SK-N-DZ (cell line): ENCODE measurements at regions not wholly inside any gene's neighbourhood (a gene's known extent, or its start where the extent isn't known, plus 50 kb on each side); places are given as distances from the start of the nearest gene placed in this dataset.
"Not testable (repeated sequence)": the region's sequence is repeated elsewhere in the genome, so short reads cannot be mapped to it uniquely, and the experiment has no call there.

Experiments used
- DNase-seq: peaks from one replicate; pipeline ENCODE4 v3.0.0-alpha.2; 2015; ENCODE audit warnings: low spot score

- no peak for DNase-seq
Measured at GRCh38 chr18:71249791-71250190, 960.9 kb downstream of the SOCS6 start.

GRCh38 chr18:71242981-71243380, 954.1 kb downstream of the SOCS6 start:
- DNase-seq: no peak

DNA sequence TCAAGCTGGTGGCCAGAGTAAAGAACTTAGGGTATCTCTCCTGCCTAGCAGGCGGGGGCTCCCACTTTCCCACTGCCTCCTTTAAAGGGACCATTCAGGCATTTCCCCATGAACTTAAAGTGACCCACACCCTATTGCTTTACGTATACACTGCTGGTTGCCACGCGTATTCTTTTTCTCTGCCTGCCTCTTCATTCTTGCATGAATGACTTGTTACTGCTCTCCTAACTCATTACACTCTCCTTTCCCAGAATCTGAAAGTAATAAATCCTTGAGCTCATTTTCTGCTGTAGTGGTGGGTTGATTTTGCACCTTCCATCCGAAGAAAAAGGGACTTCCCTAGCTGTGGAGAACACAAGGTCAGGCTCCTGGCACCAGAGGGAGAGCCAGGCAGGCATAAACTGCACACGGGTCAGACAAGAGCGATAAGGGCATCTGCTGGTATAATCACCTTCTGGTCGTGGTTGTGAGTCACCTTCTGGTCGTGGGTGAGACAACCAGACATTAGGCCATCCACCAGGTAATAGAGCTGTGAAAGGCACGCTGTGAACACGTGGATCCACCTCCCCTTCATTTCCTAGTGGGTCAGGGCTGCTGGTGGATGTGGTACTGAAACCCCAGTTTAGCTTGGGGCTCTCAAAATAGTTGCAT, 950.3 kb downstream of the SOCS6 start:
- no peak for DNase-seq

DNA sequence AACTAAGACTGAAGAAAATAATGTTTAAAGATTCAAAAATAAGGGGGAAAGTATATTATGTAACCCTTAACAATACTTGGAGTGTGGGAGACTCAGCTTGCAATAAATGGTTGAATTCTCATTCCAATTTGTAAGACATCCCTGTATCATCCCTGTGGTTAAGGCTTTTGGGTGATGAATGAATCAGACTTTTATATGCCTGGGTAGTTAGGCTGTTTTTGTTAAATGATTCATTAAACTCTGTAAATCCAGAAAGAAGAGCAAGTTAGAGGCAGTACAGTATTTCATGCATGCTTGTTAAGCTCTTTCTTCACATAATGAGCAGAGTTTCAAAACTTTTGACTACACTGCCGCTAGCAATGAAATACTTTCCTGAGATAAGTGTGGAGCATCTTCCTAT, 948.8 kb downstream of the SOCS6 start:
- no peak for DNase-seq

- no peak for DNase-seq
Measured at GRCh38 chr18:71233177-71233576, 944.3 kb downstream of the SOCS6 start.

DNA sequence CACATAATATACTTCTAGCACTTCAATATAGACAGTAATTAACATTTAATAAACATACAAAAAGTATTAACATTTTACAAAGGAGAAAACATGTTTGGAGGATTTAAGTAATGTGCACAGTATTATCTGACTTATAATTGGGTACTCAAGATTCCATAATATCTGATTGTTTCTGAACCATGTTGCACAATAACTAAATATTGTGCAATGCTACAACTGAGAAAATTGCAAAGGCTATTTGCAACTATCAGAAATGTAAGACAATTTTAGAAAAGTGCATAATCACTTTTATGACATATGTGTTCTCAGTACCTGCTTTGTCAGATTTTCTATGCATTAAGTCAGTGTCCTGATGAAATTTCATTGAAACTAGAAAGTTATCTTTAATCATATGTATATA, 934.6 kb downstream of the SOCS6 start:
- no peak for DNase-seq

GRCh38 chr18:71221405-71221804, 932.6 kb downstream of the SOCS6 start:
- no peak for DNase-seq

- not testable (repeated sequence) for DNase-seq
Measured at GRCh38 chr18:71212739-71213138, 923.9 kb downstream of the SOCS6 start.

GRCh38 chr18:71212222-71212621, 923.4 kb downstream of the SOCS6 start:
- no peak for DNase-seq

DNA sequence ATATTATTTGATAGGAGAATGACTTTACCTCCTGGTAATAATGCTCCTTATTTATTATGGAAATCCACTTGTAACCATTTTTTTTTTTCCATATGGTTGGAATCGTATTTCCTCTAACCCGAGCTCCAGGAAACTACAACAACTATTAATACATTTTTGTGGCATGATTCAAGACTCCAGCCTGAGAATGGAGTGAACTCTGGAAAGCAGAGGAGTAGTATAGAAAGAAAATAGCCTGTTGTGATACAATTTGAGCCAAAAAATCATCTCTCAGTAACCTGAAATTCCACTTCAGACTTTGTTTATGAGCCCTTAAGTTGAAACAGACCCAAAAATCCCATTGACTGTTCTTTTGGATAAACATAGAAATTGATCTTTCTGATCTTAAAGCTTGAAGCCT, 921.1 kb downstream of the SOCS6 start:
- no peak for DNase-seq

- no peak for DNase-seq
Measured at GRCh38 chr18:71194438-71194837, 905.6 kb downstream of the SOCS6 start.

- no peak for DNase-seq
Measured at GRCh38 chr18:71189581-71189980, 900.7 kb downstream of the SOCS6 start.

GRCh38 chr18:71168557-71169145, 879.8 kb downstream of the SOCS6 start:
- DNase-seq: no peak

- DNase-seq: no peak
Measured at GRCh38 chr18:71136487-71136886, 847.6 kb downstream of the SOCS6 start.

GRCh38 chr18:71134122-71134521, 845.3 kb downstream of the SOCS6 start:
- no peak for DNase-seq

- DNase-seq: no peak
Measured at GRCh38 chr18:71131918-71132317, 843.1 kb downstream of the SOCS6 start.

GRCh38 chr18:71130351-71130750, 841.5 kb downstream of the SOCS6 start:
- no peak for DNase-seq

- no peak for DNase-seq
Measured at GRCh38 chr18:71125581-71125980, 836.7 kb downstream of the SOCS6 start.

- no peak for DNase-seq
Measured at GRCh38 chr18:71116535-71116934, 827.7 kb downstream of the SOCS6 start.

GRCh38 chr18:71115261-71115660, 826.4 kb downstream of the SOCS6 start:
- DNase-seq: no peak

DNA sequence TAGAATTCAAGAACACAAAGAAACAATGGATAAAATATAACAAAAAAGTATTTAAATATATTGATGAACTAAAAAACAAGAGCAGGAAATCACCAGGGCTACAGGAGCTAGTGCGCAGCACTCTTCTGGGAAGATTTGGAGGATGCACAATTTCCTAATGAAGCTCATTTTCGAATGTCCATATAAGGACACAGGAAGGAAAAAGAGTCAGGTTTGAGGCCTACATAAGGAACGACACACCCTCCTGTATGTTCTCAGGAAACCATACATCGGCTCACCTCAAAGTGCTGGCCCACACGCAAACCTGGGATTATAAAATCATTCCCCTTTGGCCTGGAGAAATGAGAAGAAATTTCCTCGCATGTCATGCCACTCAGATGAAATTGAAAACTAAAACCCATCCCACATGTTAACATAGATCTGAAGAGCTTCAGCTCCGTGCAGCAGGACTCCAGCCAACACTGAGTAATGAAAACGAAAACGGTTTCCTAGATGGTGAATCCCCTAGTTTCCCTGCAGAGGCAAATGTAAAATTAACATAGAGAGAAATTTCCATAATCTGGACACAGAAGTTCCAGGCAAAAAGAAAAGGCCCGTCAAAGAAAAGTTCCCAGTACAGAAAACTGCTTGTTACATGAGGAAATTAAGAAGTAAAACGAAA, 825.8 kb downstream of the SOCS6 start:
- no peak for DNase-seq

- no peak for DNase-seq
Measured at GRCh38 chr18:71107244-71107643, 818.4 kb downstream of the SOCS6 start.

- DNase-seq: no peak
Measured at GRCh38 chr18:71106701-71107100, 817.9 kb downstream of the SOCS6 start.
